SH-SY5Y (cell line): ENCODE measurements at regions not wholly inside any gene's neighbourhood (a gene's known extent, or its start where the extent isn't known, plus 50 kb on each side); places are given as distances from the start of the nearest gene placed in this dataset.

Source experiments
- GATA2 ChIP-seq: IDR thresholded peaks from 2 replicates; pipeline ENCODE4 v1.6.1; 2011; ENCODE audit warnings: mild to moderate bottlenecking, low read depth, low read length
- GATA3 ChIP-seq: IDR thresholded peaks from 2 replicates; pipeline ENCODE4 v1.6.1; 2011; ENCODE audit warnings: low read depth, mild to moderate bottlenecking, low read length, moderate library complexity

DNA sequence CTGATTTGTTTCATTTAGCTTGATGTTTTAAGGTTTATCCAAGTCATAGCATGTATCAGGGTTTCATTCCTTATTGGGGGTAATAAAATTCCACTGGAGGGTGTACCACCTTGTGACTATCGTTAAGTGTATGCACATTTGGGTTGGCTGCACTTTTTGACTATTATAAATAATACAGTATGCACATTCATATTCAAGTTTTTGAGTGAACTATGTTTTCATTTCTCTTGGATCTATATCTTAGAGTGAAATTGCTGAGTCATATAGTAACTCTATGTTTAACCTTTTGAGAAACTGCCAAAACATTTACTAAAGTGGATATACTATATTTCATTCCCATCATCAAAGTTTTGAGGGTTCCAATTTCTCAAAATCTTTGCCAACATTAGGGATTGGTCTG, 952.7 kb downstream of the TDRD15 start:
- no peak for TF ChIP-seq GATA2
- no peak for TF ChIP-seq GATA3

DNA sequence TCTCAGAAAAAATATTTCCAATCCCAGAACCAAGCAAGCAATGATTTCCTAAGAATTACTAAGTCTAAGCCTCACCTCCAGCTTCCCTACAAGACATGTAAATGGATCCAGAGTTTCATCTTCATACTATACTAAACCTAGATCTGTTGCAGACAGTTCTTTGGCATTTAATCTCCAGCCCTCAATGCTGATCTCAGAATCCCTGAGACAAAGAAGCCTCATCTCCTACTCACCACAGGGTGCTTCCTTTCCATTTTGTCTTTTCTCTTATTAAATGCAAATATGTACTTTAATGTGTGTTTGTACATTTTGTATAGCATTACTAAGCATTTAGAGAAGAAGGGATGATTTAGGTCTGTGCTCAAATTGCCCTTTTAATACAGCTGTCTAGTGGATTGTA, 954.9 kb downstream of the TDRD15 start:
- TF ChIP-seq GATA3, result no peak
- no peak for TF ChIP-seq GATA2

DNA sequence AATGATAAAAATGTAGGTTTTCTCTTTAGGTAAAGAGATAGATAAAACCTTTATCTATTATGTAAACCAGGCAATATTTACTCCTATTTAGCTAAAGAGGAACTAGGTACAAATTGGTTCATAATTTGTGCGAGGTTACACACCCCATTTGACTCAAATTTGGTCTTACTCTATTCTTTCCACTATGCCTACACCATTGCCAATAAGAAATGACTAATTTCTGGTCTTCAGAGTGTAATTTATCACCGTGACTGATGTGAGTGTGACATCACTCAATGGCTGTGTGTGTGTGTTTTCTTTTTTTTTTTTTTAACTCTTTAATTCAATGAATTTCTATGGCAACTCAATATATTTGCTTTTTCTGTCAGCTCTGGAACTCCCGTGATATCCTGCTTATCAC, 955.8 kb downstream of the TDRD15 start:
- TF ChIP-seq GATA2, result no peak

DNA sequence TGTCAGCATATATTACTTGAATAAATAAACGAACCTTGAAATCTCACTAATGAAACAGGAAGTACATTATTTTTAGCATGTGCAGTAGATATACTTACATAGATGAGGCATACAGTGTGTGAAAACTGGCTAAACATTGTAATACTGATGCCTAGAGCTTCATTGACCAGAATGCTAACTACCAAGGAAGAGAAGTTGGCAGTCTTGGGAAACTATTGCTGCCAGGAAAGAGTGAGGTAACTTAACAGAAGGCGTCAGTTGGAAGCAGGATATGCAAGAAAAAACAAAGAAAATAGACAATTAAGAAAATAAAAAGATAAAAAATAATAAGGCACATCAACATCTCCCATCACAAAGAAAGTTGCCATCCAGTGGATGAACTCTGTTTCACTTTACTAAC, 963.0 kb downstream of the TDRD15 start:
- TF ChIP-seq GATA2 (no peak), GATA3 (no peak)

DNA sequence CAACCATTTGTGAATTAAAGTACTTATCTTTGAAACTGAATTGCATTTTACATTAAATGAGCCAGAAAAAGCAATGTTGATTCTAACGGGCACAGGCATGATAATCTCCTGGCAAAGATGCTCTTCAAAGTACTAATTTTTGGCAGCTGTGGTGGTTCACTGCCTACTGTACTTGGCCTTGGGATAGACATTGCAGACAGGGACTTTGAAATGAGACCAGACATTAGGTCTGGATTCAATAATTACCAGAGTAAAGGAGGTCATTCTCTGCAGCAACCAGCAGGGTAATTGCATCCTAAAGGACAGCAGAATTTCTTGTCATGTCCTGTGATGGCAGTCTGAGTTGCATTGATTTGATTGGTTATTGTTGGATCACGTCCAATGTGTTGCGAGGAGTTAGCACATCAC, 986.5 kb downstream of the TDRD15 start:
- TF ChIP-seq GATA2 (peak; percentile 73), GATA3 (peak; percentile 73)

DNA sequence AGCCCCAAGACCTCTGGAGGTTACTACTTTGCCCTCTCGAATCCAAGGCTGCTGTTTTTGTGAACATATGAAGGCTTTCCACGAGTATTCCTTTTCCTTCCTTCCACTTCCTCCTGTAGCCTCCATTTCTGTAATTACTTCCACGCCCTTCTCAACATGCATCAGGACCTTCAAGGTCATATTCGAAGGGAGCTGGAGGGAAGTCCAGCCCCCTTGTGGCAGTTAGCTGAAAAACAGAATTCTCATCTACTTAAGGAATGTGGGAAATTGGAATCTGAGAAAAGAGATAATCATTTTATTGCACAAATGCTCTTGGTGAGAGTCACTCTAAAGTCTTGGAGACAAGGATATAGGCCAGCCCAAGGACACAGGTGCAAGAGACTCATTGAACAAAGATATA, 1000.2 kb downstream of the TDRD15 start:
- TF ChIP-seq GATA2, result no peak
- TF ChIP-seq GATA3, result no peak

DNA sequence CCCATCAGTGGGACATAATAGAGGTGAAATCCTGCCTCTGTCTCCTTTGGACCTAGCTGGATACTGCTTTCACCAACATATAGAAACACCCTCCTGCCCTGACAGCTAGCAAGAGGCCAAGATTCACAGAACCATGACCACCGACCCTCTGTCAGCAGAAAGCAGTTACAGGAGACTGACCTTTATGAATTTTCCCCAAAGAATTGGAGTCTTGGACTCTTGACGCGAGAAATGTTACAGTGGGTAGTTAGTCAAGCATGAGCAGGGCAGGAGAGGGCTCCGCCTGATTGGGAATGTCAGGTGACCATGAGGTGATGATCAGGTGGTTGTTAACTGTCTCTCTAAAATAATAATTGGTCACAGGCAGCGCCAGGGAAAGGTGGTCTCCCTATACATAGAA, 1002.3 kb downstream of the TDRD15 start:
- no peak for TF ChIP-seq GATA3
- no peak for TF ChIP-seq GATA2

DNA sequence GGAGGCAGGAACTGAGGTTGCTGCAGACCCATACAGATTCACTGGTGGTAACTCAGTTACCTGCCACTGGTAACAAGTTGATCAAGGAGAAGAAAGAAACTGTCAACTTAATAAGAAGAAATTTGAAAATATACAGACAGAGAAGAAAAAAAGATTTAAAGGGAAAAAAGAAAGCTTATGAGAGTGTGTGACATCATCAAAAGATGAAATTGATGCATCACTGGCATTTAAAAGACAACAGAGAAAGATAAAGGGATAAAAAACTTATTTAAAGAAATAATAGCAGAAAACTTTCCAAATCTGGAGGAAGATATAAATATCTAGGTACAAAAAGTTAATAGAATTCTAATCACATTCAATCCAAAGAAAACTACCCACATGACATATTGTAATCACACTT, 1003.2 kb downstream of the TDRD15 start:
- TF ChIP-seq GATA3 (no peak), GATA2 (no peak)

DNA sequence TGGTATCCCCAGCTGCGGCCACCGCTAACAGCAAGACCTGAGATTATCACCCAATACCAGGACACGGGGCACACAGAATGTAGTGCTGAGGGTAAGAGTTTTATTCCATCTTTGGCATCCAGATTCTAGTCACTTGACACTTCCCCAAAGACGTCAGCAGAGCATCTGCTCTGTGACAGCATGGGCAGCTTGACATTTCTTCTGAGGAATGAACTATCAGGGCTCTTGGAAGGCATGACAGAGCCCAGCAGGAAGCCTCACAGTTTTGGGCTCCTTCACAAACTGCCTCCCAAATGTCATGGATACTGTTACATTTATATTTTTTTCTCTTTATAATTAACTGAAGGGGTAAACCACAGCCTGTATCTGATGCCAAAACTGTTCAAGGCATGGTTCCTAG, 1010.7 kb downstream of the TDRD15 start:
- no peak for TF ChIP-seq GATA2
- TF ChIP-seq GATA3, result no peak

DNA sequence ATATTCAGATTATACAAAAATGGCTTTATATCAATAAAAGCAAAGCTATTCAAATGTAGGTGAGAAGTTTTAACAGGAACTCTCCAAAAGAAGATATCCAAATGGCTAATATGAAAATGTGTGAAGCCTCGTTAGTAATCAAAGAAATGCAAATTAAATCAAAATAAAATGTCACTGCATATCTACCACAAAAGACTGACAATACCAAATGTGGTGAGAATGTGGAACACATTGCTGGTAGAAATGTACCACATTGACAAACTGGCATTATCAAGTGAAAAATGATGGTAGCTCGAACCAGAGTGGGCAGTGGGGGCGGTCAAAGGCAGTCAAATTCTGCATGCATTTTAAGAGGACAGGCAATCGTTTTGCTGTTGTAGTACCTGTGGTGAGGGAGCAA, 1012.7 kb downstream of the TDRD15 start:
- TF ChIP-seq GATA3, result no peak

DNA sequence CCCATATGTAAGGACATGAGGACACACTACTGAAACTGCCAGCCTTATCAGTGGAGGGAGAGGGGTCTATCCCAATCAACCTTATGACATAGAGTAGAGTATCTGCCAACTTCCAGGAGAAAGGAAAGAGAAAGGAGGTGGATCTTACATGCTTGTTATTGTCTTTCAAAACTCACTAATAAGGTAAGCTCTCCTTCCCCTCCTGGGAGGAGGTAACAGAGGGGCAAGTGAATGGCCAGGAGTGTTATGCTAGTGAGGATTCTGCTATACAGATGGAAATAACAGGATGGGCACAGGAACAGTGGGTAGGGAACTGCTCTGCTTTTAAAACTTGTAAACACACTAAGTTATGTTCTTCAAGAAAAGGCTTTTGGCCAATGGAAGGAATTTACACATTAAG, 1020.1 kb downstream of the TDRD15 start:
- TF ChIP-seq GATA2, result no peak
- TF ChIP-seq GATA3, result no peak

DNA sequence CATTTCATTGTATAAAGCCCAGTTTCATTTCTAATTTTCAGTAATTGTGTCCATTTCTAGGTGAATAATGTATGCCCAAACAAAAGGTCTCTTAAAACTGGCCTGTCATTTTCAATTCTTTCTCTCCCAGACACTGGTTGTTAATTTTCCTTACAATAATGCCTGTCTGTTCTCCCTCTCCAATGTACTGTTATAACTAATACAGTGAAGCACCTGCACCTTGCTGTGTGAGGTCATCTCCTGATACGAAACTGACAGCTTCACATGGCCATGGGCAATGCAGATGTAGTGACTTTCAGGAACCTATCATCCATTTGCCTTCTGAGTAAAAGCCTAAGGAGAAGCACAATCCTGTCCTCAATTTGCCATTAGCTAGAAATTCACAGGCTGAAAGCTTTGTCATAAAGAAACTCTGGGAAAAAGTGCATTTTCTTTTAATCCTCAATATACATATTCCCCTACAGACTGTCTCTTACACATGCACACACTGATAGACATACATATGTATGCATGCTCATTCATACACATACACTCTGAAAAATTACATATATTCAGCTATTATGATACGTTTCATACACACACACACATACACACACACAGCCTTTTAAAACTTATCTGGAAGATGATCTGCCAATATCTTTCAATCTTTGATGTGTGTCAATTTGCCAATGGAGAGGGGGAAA, 1030.3 kb downstream of the TDRD15 start:
- no peak for TF ChIP-seq GATA2
- 0 out of 2 replicates have a peak, but pooled peaks have one; percentile 11 for TF ChIP-seq GATA3

DNA sequence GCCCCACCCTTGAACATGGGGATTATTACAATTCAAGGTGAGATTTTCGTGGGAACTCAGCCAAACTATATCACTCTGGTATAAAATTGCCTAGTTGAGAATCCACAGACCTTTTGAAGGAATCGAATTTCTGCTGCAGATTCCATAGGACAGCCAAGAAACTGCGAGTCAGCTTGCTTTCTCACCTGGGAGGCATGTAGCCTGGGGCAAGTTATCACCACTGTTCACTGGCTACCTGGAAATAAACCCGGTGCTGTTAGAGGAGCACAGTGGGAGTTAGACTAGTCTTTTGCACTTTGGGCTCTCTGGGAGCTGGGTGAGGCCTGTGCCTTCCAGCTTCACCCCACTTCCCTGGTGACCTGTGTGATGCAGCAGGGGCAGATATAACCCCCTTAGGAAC, 1043.5 kb downstream of the TDRD15 start:
- TF ChIP-seq GATA3 (no peak), GATA2 (no peak)

DNA sequence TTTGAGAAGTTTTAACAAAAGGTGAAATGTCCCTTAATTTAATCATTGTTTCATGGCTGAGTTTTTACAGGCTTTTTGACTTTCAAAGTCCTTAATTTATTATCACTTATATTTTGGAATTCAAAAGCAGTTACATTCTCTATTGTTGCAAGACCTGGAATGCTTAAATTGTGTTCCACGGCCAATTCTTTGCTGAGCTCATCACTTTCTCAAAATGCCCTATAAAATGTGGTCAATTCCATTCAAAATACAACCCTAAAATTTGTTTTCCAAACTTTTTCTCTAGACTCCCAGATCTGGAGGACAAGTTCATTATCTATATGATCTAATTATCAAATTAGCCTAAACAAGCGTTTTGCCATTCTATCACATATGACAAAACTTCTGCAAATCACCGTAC, 1051.2 kb downstream of the TDRD15 start:
- TF ChIP-seq GATA3 (no peak), GATA2 (no peak)

DNA sequence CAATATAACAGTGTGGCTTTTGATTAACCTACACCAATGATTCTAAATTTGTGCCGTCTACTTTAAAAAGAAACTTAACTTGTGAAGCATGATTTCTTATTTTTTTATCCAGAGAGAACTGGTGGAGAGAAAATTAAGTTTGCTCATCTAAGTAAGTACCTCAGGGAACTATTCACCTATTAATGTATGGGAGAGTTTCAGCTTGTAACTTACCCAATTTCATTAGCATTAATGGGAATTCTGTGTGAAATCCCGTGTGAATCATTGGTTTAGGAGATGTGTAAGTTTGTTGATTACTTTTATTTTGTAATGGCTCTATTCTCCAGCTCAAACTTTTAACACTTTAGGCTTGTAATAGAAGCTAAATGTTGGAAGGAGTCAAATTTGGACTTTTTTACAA, 1061.5 kb downstream of the TDRD15 start:
- TF ChIP-seq GATA2, result no peak

DNA sequence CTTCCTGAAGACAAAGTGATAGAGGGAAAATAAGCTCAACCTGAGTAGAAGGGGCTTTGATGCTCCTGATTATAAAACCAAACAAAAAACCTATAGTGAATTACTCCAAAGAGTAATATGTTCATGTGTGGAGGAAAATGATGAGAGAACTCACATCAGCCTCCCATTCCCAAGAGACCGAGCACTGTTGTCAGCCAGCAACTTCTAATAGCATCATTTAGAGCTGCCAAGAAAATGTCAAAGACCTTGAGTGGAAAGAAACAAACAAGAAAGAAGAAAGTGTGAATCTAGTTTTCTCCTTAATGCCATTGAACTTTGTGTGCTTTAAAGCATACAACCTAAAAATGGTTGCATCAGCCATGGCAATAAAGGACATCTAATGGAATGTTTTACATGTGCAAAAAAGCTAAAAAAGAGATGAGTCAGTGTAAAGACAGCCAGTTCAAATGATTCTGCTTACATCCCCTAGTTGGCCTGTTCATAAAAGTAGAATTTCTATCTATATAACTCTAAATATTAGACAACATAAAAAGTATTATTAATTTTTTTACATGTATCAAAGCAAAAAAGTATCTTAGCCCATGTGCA, 1066.2 kb downstream of the TDRD15 start:
- TF ChIP-seq GATA2, result no peak
